ENCODE measurements at regions not wholly inside any gene's neighbourhood (a gene's known extent, or its start where the extent isn't known, plus 50 kb on each side); places are given as distances from the start of the nearest gene placed in this dataset.

GRCh38 chr5:175357995-175358394 lies 86.0 kb downstream of the DRD1 start:
- Histone ChIP-seq H3K27me3 (peaks cover 0 to 9% (median 0%) of the 10 kb centered on the region in 4 donors), H3K9me3 (no peaks in the 10 kb centered on the region), H3K27ac (no peak overlapping the region), H3K4me3 (no peak overlapping the region), H3K4me1 (no peaks in the 10 kb centered on the region), H3K36me3 (no peaks in the 10 kb centered on the region)
- DNase-seq: no peak
- intact Hi-C loops (cut with DNase I): no loop called here
- no peak for TF ChIP-seq POLR2A (IDR thresholded peaks at IDR 0.05)
- no peak for TF ChIP-seq CTCF (IDR thresholded peaks at IDR 0.05)
- WGBS, 2 donors: 79 to 88% methylated on average over 1 of the region's 1 CpG

GRCh38 chr5:175356428-175356827 lies 87.6 kb downstream of the DRD1 start:
- TF ChIP-seq POLR2A (IDR thresholded peaks at IDR 0.05) (no peak), CTCF (IDR thresholded peaks at IDR 0.05) (no peak)
- H3K27ac ChIP-seq: no peak overlapping the region
- H3K4me3 ChIP-seq: no peak overlapping the region
- H3K4me1 ChIP-seq: no peaks in the 10 kb centered on the region
- DNase-seq: no peak
- no peaks in the 10 kb centered on the region for H3K36me3 ChIP-seq
- WGBS, 2 donors: 62 to 67% methylated on average over 9 to 10 of the region's 10 CpGs
- H3K27me3 ChIP-seq: peaks cover 0 to 1% (median 0%) of the 10 kb centered on the region in 4 donors
- intact Hi-C loops (cut with DNase I): no loop called here
- H3K9me3 ChIP-seq: no peaks in the 10 kb centered on the region

GRCh38 chr5:175354964-175355363 lies 89.0 kb downstream of the DRD1 start:
- 72 to 74% methylated on average over 8 of the region's 8 CpGs for WGBS, 2 donors

GRCh38 chr5:175353926-175354325 lies 90.1 kb downstream of the DRD1 start:
- no peak for DNase-seq
- TF ChIP-seq POLR2A (IDR thresholded peaks at IDR 0.05) (no peak), CTCF (IDR thresholded peaks at IDR 0.05) (no peak)
- no peaks in the 10 kb centered on the region for H3K36me3 ChIP-seq
- H3K27me3 ChIP-seq: peaks cover 0 to 7% (median 0%) of the 10 kb centered on the region in 4 donors
- no peaks in the 10 kb centered on the region for H3K9me3 ChIP-seq
- intact Hi-C loops (cut with DNase I): no loop called here
- H3K4me3 ChIP-seq: no peak overlapping the region
- H3K4me1 ChIP-seq: no peaks in the 10 kb centered on the region
- WGBS, 2 donors: 69 to 86% methylated on average over 2 of the region's 2 CpGs
- H3K27ac ChIP-seq: no peak overlapping the region

More at GRCh38 chr5:175354964-175355363, 89.0 kb downstream of the DRD1 start:
- intact Hi-C loops (cut with DNase I): no loop called here
- peaks cover 0 to 2% (median 0%) of the 10 kb centered on the region in 4 donors for H3K27me3 ChIP-seq
- H3K36me3 ChIP-seq: no peaks in the 10 kb centered on the region
- TF ChIP-seq POLR2A (IDR thresholded peaks at IDR 0.05) (no peak), CTCF (IDR thresholded peaks at IDR 0.05) (no peak)
- no peaks in the 10 kb centered on the region for H3K4me1 ChIP-seq
- H3K4me3 ChIP-seq: no peak overlapping the region
- no peak overlapping the region for H3K27ac ChIP-seq
- no peak for DNase-seq
- H3K9me3 ChIP-seq: no peaks in the 10 kb centered on the region

GRCh38 chr5:175351897-175352590 lies 91.9 kb downstream of the DRD1 start:
- H3K27me3 ChIP-seq: peaks cover 0 to 17% (median 0%) of the 10 kb centered on the region in 4 donors
- no peak for TF ChIP-seq POLR2A (IDR thresholded peaks at IDR 0.05)
- no peak for TF ChIP-seq CTCF (IDR thresholded peaks at IDR 0.05)
- no peak for DNase-seq
- H3K9me3 ChIP-seq: no peaks in the 10 kb centered on the region
- H3K4me1 ChIP-seq: peaks cover 0 to 6% (median 0%) of the 10 kb centered on the region in 3 donors
- no peak overlapping the region for H3K27ac ChIP-seq
- 60 to 64% methylated on average over 5 to 6 of the region's 7 CpGs for WGBS, 2 donors
- intact Hi-C loops (cut with DNase I): no loop called here
- H3K4me3 ChIP-seq: no peak overlapping the region
- H3K36me3 ChIP-seq: no peaks in the 10 kb centered on the region

All from esophagus squamous epithelium (tissue), 5 donors.